Retinal pigment epithelial cell (primary cell): ENCODE measurements at regions not wholly inside any gene's neighbourhood (a gene's known extent, or its start where the extent isn't known, plus 50 kb on each side); places are given as distances from the start of the nearest gene placed in this dataset.
"Not testable (repeated sequence)": the region's sequence is repeated elsewhere in the genome, so short reads cannot be mapped to it uniquely, and the experiment has no call there.

Experiments used
- DNase-seq: peaks from one replicate; pipeline ENCODE4 v3.0.0-alpha.2; 2010; ENCODE audit warnings: low read depth
- H3K4me3 ChIP-seq: 2 replicates; pipeline ENCODE4 v1.5.1; 2011; ENCODE audit warnings: mild to moderate bottlenecking, low read length, control low read depth, moderate library complexity
- TF ChIP-seq, protein P1 (sequence below): conservative IDR thresholded peaks from 2 replicates; pipeline ENCODE4 v1.5.1; 2011; ENCODE audit warnings: low read depth, low read length, control low read depth, inconsistent platforms

DNA sequence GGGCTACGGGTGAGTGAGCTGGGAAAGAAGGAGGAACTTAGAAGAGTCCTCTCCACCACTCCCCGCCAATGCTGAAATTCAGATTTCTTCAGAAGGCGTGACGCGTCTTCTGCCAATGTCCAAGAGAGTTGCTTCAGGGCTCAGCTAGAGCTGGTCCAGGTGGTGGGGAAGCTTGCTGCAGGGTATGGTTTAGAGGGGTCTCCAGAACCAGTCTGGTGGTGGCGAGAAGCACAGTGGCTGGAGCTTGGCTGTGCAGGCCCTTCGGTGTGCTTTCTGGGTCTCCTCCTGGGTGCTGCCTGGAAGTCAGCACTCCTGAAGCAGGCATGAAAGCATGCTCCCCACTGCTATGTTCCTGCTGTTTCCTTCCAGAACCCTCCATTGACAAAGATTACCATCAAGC is 387.2 kb downstream of the PTPRU start:
- no peak for DNase-seq
- no peak overlapping the region for H3K4me3 ChIP-seq
- TF ChIP-seq, protein P1, sequence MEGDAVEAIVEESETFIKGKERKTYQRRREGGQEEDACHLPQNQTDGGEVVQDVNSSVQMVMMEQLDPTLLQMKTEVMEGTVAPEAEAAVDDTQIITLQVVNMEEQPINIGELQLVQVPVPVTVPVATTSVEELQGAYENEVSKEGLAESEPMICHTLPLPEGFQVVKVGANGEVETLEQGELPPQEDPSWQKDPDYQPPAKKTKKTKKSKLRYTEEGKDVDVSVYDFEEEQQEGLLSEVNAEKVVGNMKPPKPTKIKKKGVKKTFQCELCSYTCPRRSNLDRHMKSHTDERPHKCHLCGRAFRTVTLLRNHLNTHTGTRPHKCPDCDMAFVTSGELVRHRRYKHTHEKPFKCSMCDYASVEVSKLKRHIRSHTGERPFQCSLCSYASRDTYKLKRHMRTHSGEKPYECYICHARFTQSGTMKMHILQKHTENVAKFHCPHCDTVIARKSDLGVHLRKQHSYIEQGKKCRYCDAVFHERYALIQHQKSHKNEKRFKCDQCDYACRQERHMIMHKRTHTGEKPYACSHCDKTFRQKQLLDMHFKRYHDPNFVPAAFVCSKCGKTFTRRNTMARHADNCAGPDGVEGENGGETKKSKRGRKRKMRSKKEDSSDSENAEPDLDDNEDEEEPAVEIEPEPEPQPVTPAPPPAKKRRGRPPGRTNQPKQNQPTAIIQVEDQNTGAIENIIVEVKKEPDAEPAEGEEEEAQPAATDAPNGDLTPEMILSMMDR: no peak

DNA sequence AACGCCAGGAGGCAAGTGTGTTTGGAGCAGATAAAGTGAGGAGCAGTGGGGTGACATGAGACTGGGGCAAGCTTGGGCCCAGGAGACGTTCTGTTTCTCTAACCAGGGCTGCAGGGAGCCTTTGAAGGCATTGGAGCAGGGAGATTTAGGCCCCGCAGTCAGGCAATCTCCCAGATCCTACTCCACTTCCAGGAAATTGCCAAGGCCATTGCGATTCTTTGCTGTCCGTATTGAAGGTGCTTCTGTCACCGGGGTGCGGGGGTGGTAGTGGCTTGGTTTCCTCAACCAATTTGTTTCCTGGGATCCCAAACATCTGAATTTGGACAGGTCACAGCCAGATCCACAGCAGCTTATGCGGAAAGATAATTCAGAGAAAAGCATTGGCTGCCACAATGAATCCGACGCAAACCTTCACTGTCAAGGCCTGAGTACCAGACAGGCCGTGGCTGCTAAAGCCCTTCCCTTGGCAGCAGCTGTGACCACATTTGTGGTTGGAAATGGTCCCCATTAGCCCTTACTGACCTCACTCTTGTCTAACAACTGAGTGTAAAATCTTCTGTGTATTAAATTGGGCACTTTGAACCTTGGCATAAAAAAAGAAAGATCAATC is 385.6 kb downstream of the PTPRU start:
- TF ChIP-seq, protein P1: no peak
- no peak for DNase-seq
- no peak overlapping the region for H3K4me3 ChIP-seq

DNA sequence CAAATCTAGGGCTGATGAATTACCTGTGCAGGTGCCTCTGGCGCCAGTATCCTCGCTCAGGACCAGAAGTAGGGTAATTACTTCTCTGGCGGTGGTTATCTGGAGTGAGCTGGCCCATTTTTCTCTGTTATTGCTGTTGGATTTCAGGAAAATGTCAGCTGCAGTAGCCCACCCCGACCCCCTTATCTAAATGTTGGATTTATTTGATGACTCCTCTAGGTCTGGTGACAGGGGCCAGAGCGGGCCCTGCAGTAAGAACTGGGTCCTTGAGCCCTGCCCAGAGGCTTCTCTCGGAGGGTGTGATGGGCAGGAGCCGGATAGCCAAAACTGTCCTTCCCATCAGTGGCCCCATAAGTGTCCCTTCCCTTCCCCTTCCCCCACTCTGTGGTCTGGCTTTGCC is 384.3 kb downstream of the PTPRU start:
- H3K4me3 ChIP-seq: no peak overlapping the region
- no peak for DNase-seq
- TF ChIP-seq, protein P1: no peak

DNA sequence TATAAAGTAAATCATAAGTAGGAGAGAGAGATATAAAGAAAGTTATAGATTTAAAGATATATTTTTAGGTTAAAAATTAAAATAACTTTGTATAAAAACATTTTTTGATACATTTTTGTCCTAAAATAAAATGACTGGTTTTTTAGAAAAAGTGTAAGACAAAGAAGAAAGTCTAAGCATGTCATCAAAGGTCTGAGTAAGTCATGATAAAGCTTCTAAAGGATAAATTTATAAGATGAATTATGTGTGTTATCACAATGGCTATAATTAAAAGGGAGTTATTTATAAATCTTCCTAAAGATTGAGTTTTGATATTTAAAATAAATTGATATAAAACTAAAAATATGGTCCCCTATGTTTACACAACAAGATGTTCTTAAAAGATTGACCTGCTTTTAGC is 370.9 kb downstream of the PTPRU start:
- TF ChIP-seq, protein P1: no peak
- DNase-seq: no peak
- no peak overlapping the region for H3K4me3 ChIP-seq

DNA sequence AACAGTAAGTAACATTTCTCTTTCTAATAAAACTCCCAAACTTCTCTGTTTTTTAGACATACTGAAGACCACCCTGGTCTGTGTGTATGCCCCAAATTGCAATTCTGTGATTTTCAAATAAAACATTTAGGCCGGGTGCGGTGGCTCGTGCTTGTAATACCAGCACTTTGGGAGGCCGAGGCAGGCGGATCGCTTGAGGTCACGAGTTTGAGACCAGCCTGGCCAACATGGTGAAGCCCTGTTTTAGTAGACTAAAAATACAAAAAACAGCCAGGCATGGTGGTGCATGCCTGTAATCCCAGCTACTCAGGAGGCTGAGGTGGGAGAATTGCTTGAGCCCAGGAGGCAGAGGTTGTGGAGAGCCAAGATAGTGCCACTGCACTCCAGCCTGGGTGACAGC is 368.5 kb downstream of the PTPRU start:
- not testable (repeated sequence) for H3K4me3 ChIP-seq, DNase-seq

DNA sequence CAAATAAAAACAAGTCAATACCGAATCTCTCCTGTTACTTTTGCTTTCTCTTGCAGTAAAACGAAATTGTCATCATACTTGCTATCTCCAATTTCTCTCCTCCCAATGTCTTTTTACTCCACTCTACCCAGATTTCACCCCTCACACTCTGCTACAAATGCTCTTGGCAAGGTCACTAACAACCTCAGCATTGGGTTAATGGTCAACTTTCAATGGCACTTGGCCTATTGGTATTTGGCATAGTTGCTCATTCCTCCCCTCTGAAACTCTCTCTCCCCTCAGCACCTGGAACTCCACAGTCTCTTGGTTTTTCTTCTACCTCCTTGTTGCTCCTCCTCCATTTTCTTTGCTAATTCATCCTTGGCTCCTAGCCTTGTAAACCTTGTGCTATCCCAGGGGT is 367.3 kb downstream of the PTPRU start:
- H3K4me3 ChIP-seq: no peak overlapping the region
- no peak for DNase-seq
- TF ChIP-seq, protein P1: no peak

DNA sequence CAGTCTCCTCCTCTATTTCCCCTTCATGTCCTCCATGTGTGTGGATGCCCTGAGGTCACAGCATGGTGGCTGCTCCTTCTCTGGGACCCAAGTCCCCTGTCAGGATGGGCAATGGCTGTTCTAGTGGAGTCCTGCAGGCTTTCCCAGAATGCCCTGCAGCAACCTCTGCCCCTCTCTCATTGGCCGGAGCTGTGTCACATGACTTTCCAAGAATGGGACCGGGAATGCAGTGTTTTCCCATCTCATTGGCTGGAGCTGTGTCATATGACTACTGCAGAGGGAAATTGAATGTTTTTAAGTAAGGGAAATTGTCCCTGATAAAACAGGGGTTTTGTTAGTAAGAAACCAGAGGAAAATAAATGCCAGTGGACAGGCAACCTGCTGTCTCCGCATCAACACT is 365.9 kb downstream of the PTPRU start:
- TF ChIP-seq, protein P1: no peak
- H3K4me3 ChIP-seq: no peak overlapping the region
- DNase-seq: no peak

DNA sequence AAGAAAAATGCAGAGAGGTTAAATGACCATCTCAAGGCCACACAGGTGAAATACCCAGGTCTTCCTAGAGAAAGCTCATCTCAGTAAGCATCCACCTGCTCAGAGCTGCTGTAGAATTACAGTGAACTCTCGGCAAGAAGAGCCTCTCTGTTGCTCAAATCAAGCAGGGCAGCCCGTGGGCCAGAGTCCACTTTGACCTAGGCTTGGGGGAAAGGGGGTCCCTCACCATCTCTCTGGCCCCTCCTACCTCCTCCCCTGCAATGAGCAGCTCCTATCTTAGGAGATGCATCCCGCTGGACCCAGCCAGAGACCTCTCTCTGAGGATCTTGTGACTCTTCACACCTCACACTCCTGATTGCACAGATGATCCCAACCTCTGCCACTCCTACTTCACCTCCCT is 364.7 kb downstream of the PTPRU start:
- no peak for DNase-seq
- TF ChIP-seq, protein P1: no peak
- no peak overlapping the region for H3K4me3 ChIP-seq
